OCI-LY1 (cell line): ENCODE measurements at regions not wholly inside any gene's neighbourhood (a gene's known extent, or its start where the extent isn't known, plus 50 kb on each side); places are given as distances from the start of the nearest gene placed in this dataset.

Experiments used
- CTCF ChIP-seq: fragments of 200-600 bp; sonication (generic), shearing (Covaris generic); IDR thresholded peaks from 2 replicates; pipeline ENCODE4 v1.5.1; 2017; ENCODE audit warnings: mild to moderate bottlenecking, antibody characterized with exemption, low read length, moderate library complexity, mixed read lengths
- EZH2 ChIP-seq: fragments of 200-600 bp; sonication (generic), shearing (Covaris generic); IDR thresholded peaks from 2 replicates; pipeline ENCODE4 v1.8.0; 2017; ENCODE audit warnings: borderline replicate concordance, mixed run types, mild to moderate bottlenecking, antibody characterized with exemption, low read length, moderate library complexity, mixed read lengths

GRCh38 chr12:42963988-42964387 is 374.4 kb upstream of the PRICKLE1 start:
- no peak for TF ChIP-seq CTCF
- no peak for TF ChIP-seq EZH2
